Lung (tissue), 11 donors: ENCODE measurements at regions not wholly inside any gene's neighbourhood (a gene's known extent, or its start where the extent isn't known, plus 50 kb on each side); places are given as distances from the start of the nearest gene placed in this dataset.

Source experiments
- ATAC-seq: fragments of 200-7000 bp; cut with Tn5 transposase; one replicate; pipeline ENCODE4 v1.9.1; 2020; ENCODE audit warnings: moderate number of reproducible peaks; ENCODE audit not compliant: insufficient read depth, low FRiP score
- DNase-seq, 3 donors: peaks; one replicate each; pipeline ENCODE4 v3.0.0-alpha.2; 2013 to 2017
- H3K27ac ChIP-seq, 2 donors: one replicate each; pipeline ENCODE4 v1.5.1; 2013; ENCODE audit warnings: mild to moderate bottlenecking in 2 of 2, moderate library complexity in 2 of 2, control low read depth in 1 of 2, inconsistent platforms in 1 of 2, low read depth in 1 of 2, low read length in 1 of 2
- H3K27me3 ChIP-seq, 3 donors: one replicate each; pipeline ENCODE4 v1.5.1; 2013; ENCODE audit warnings: low read length in 2 of 3; ENCODE audit not compliant: control insufficient read depth in 3 of 3, insufficient read depth in 3 of 3
- H3K36me3 ChIP-seq, 4 donors: one replicate each; pipeline ENCODE4 v1.5.1; 2013; ENCODE audit warnings: low read length in 4 of 4, mild to moderate bottlenecking in 1 of 4, moderate library complexity in 1 of 4; ENCODE audit not compliant: control insufficient read depth in 4 of 4, insufficient read depth in 4 of 4
- H3K4me1 ChIP-seq, 5 donors: one replicate each; pipeline ENCODE4 v1.5.1; 2013; ENCODE audit warnings: low read length in 5 of 5, mild to moderate bottlenecking in 2 of 5, moderate library complexity in 1 of 5; ENCODE audit not compliant: control insufficient read depth in 5 of 5, insufficient read depth in 5 of 5
- H3K4me3 ChIP-seq: one replicate; pipeline ENCODE4 v1.5.1; 2013; ENCODE audit warnings: mild to moderate bottlenecking, control low read depth, moderate library complexity
- H3K9ac ChIP-seq, 2 donors: one replicate each; pipeline ENCODE4 v1.5.1; 2013; ENCODE audit warnings: low read length in 2 of 2, control low read depth in 1 of 2; ENCODE audit not compliant: insufficient read depth in 1 of 2
- H3K9me3 ChIP-seq, 4 donors: one replicate each; pipeline ENCODE4 v1.5.1; 2013; ENCODE audit warnings: low read length in 3 of 4, mild to moderate bottlenecking in 1 of 4, moderate library complexity in 1 of 4; ENCODE audit not compliant: control insufficient read depth in 4 of 4, insufficient read depth in 3 of 4
- CTCF ChIP-seq: IDR thresholded peaks from 2 replicates; pipeline ENCODE4 v1.5.1; 2012; ENCODE audit warnings: mild to moderate bottlenecking; ENCODE audit errors: control extremely low read depth, extremely low read depth
- WGBS, 2 donors: extraction: QIAGEN DNeasy Blood & Tissue Kit; methylation state at CpG; one replicate each; pipeline ENCODE4 v1.1.7; 2013; 5-methylcytosine and 5-hydroxymethylcytosine counted together
- donor health status: control.
- donor health status: control.
- donor health status: Bipolar disorder and iron deficiency.
- donor health status: healthy.
- donor health status: DM: yes; HTN: yes; CAD: no.

- Histone ChIP-seq H3K4me3 (no peak overlapping the region), H3K9me3 (no peaks in the 10 kb centered on the region), H3K9ac (no peak overlapping the region), H3K27ac (no peak overlapping the region), H3K4me1 (peaks cover 0 to 3% (median 0%) of the 10 kb centered on the region in 5 donors), H3K36me3 (no peaks in the 10 kb centered on the region), H3K27me3 (no peaks in the 10 kb centered on the region)
- WGBS, 2 donors = 93 to 94% methylated on average over 4 of the region's 4 CpGs
- DNase-seq (no peak), ATAC-seq (no peak)
- no peak for TF ChIP-seq CTCF
Measured at GRCh38 chr11:42800041-42800440, 511.8 kb upstream of the API5 start.

GRCh38 chr11:42802201-42802899, 509.4 kb upstream of the API5 start:
- Histone ChIP-seq H3K27me3 (no peaks in the 10 kb centered on the region), H3K4me3 (no peak overlapping the region), H3K4me1 (peaks cover 0 to 3% (median 0%) of the 10 kb centered on the region in 5 donors), H3K9ac (no peak overlapping the region), H3K9me3 (no peaks in the 10 kb centered on the region), H3K27ac (no peak overlapping the region), H3K36me3 (no peaks in the 10 kb centered on the region)
- no peak for TF ChIP-seq CTCF
- no peak for ATAC-seq
- peak in 1 of 3 donors; percentile 15 for DNase-seq
- WGBS, 2 donors = 32 to 44% methylated on average over 6 of the region's 6 CpGs

- ATAC-seq (no peak), DNase-seq (no peak)
- Histone ChIP-seq H3K9ac (no peak overlapping the region), H3K27ac (no peak overlapping the region), H3K27me3 (no peaks in the 10 kb centered on the region), H3K36me3 (no peaks in the 10 kb centered on the region), H3K4me3 (no peak overlapping the region), H3K9me3 (no peaks in the 10 kb centered on the region), H3K4me1 (peaks cover 0 to 3% (median 0%) of the 10 kb centered on the region in 5 donors)
- WGBS, 2 donors = 34 to 53% methylated on average over 2 of the region's 2 CpGs
- TF ChIP-seq CTCF = no peak
Measured at GRCh38 chr11:42806191-42806590, 505.6 kb upstream of the API5 start.

- H3K27ac ChIP-seq = no peak overlapping the region
- WGBS, 2 donors = 12 to 22% methylated on average over 1 of the region's 1 CpG
- H3K36me3 ChIP-seq = no peaks in the 10 kb centered on the region
- no peaks in the 10 kb centered on the region for H3K27me3 ChIP-seq
- H3K4me3 ChIP-seq = no peak overlapping the region
- DNase-seq (peak in 1 of 3 donors; percentile 52), ATAC-seq (no peak)
- H3K9me3 ChIP-seq = no peaks in the 10 kb centered on the region
- no peaks in the 10 kb centered on the region for H3K4me1 ChIP-seq
- TF ChIP-seq CTCF = no peak
- H3K9ac ChIP-seq = no peak overlapping the region
Measured at GRCh38 chr11:42812361-42812760, 499.4 kb upstream of the API5 start.
